Sigmoid colon (tissue), 4 donors: ENCODE measurements at regions not wholly inside any gene's neighbourhood (a gene's known extent, or its start where the extent isn't known, plus 50 kb on each side); places are given as distances from the start of the nearest gene placed in this dataset.

Experiments used
- EP300 ChIP-seq, 4 donors: sonication (generic); formaldehyde crosslinking; IDR thresholded peaks; one replicate each; pipeline ENCODE4 v1.6.1; 2017; ENCODE audit warnings: antibody characterized with exemption in 4 of 4
- TF ChIP-seq, protein P1 (sequence below), 4 experiments: fragments of 450-650 bp in 3 of 4; fragments of 200-600 bp in 1 of 4; IDR thresholded peaks; one replicate each; pipeline ENCODE4 v1.5.1; 2016 to 2019; ENCODE audit warnings: antibody characterized with exemption in 4 of 4, mild to moderate bottlenecking in 3 of 4, moderate library complexity in 2 of 4

DNA sequence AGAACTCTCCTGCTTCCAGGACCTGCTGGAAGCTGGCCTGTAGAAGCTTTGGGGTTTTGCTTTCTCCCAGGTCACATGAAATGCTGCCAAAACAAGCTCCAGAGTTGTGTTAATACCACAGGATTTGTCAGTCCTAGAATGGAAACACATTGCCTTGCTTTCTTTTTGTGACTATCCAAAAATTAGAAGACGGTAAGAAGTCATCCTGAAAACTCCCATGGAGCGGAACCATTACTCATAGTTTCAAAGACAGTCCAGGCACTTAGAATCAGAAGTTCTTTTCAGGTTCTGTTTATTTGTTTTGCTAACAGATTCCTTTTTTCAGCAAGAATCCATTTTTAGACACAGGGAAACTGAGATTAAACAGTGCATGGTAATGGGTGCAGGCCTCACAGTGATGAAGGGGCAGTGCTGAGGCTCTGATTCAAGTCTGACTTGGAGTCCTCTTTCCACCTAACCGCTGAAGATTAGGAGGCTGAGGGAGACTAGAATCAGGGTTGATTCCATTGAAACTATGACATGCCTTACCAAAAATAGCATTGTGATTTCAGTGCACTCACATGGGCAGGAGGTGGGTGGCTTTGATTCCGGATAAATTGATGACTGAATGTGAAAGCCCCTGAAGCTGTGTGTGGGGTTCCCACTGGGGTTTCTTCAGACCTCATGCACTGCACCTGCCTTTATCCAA lies 72.2 kb upstream of the NAA20 start:
- no peak for TF ChIP-seq EP300 (IDR thresholded peaks at IDR 0.05)
- TF ChIP-seq, protein P1, sequence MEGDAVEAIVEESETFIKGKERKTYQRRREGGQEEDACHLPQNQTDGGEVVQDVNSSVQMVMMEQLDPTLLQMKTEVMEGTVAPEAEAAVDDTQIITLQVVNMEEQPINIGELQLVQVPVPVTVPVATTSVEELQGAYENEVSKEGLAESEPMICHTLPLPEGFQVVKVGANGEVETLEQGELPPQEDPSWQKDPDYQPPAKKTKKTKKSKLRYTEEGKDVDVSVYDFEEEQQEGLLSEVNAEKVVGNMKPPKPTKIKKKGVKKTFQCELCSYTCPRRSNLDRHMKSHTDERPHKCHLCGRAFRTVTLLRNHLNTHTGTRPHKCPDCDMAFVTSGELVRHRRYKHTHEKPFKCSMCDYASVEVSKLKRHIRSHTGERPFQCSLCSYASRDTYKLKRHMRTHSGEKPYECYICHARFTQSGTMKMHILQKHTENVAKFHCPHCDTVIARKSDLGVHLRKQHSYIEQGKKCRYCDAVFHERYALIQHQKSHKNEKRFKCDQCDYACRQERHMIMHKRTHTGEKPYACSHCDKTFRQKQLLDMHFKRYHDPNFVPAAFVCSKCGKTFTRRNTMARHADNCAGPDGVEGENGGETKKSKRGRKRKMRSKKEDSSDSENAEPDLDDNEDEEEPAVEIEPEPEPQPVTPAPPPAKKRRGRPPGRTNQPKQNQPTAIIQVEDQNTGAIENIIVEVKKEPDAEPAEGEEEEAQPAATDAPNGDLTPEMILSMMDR (IDR thresholded peaks at IDR 0.05), result no peak
